Progenitor cell of endocrine pancreas (in vitro differentiated cells): ENCODE measurements at regions not wholly inside any gene's neighbourhood (a gene's known extent, or its start where the extent isn't known, plus 50 kb on each side); places are given as distances from the start of the nearest gene placed in this dataset.

Experiments
- DNase-seq: peaks from one replicate; pipeline ENCODE4 v3.0.0; 2021; ENCODE audit warnings: low spot score; ENCODE audit not compliant: unreplicated experiment
- H3K27ac Mint-ChIP-seq: 2 replicates; pipeline ENCODE4 v1.8.0; 2021; ENCODE audit warnings: mild to moderate bottlenecking, moderate library complexity, mixed read lengths
- H3K27me3 Mint-ChIP-seq: 2 replicates; pipeline ENCODE4 v1.8.0; 2021; ENCODE audit warnings: mixed read lengths
- H3K36me3 Mint-ChIP-seq: 2 replicates; pipeline ENCODE4 v1.8.0; 2022; ENCODE audit warnings: mixed read lengths; ENCODE audit not compliant: insufficient read depth
- H3K4me1 Mint-ChIP-seq: 2 replicates; pipeline ENCODE4 v1.8.0; 2021; ENCODE audit warnings: low read depth, mixed read lengths
- H3K4me3 Mint-ChIP-seq: 2 replicates; pipeline ENCODE4 v1.8.0; 2021; ENCODE audit warnings: low read depth, mild to moderate bottlenecking, moderate library complexity, mixed read lengths
- H3K9me3 Mint-ChIP-seq: 2 replicates; pipeline ENCODE4 v1.8.0; 2021; ENCODE audit warnings: low read depth, mixed read lengths
- TF ChIP-seq, protein P1 (sequence below): fragments of 200-600 bp; sonication (generic); IDR thresholded peaks from one replicate; pipeline ENCODE4 v1.5.0; 2021; ENCODE audit warnings: antibody characterized with exemption, mild to moderate bottlenecking; ENCODE audit not compliant: unreplicated experiment

DNA sequence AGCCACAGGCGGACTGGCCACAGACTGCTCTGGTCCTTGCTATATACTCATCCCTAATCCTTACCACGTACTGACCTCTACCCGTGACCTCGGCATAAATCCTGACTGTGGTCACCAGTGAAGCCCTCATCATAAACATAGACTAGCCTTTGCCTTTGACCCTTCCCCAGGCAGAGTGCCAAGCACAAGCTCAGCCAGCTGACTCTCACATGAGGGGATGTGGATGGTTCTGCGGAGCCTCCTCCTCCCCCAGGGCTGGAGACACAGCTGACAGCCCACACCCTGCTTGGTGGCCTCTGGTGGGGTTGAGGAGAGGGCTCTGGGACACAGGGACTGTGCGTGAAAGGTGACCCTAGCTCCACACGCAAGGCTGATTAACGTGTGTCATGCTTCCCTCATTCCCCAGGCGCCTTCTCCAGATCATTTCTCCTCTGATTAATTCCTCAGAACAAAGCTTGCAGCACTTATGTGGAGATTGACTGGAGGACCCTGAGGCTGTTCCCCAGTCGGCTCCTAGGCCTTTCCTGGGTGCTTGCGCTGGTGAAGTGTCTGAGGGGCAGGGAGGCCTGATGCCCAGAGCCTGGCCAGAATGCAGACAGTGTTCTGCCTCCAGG, 241.5 kb upstream of the NLRP1 start:
- Mint-ChIP-seq H3K36me3 (peaks cover 3% of the 10 kb centered on the region), H3K27me3 (peaks cover 3% of the 10 kb centered on the region), H3K4me1 (no peaks in the 10 kb centered on the region), H3K9me3 (peaks cover 15% of the 10 kb centered on the region), H3K27ac (no peak overlapping the region), H3K4me3 (no peak overlapping the region)
- TF ChIP-seq, protein P1, sequence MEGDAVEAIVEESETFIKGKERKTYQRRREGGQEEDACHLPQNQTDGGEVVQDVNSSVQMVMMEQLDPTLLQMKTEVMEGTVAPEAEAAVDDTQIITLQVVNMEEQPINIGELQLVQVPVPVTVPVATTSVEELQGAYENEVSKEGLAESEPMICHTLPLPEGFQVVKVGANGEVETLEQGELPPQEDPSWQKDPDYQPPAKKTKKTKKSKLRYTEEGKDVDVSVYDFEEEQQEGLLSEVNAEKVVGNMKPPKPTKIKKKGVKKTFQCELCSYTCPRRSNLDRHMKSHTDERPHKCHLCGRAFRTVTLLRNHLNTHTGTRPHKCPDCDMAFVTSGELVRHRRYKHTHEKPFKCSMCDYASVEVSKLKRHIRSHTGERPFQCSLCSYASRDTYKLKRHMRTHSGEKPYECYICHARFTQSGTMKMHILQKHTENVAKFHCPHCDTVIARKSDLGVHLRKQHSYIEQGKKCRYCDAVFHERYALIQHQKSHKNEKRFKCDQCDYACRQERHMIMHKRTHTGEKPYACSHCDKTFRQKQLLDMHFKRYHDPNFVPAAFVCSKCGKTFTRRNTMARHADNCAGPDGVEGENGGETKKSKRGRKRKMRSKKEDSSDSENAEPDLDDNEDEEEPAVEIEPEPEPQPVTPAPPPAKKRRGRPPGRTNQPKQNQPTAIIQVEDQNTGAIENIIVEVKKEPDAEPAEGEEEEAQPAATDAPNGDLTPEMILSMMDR, result no peak
- DNase-seq, result no peak

DNA sequence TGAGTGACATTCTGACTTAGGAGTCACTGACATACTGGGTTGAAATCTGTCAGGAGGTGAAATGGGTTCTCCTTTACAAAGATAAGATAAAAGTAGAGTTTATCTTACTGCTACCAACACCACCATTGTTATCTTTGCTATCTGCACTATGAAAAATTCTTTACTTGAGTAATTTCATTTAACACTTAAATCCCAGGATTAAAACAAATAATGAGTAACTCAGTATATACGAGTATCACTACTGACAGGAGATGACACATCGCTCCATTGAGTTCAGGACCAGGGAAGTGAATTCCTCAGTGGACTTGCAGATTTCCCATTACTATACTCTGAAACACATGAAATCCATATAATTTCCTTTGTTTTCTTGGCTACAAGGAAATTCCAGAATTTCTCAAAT, 242.1 kb upstream of the NLRP1 start:
- H3K27ac Mint-ChIP-seq, result no peak overlapping the region
- H3K27me3 Mint-ChIP-seq, result peaks cover 1% of the 10 kb centered on the region
- TF ChIP-seq, protein P1, result no peak
- DNase-seq, result no peak
- H3K36me3 Mint-ChIP-seq, result peaks cover 3% of the 10 kb centered on the region
- no peak overlapping the region for H3K4me3 Mint-ChIP-seq
- H3K9me3 Mint-ChIP-seq, result peaks cover 15% of the 10 kb centered on the region
- H3K4me1 Mint-ChIP-seq, result no peaks in the 10 kb centered on the region

DNA sequence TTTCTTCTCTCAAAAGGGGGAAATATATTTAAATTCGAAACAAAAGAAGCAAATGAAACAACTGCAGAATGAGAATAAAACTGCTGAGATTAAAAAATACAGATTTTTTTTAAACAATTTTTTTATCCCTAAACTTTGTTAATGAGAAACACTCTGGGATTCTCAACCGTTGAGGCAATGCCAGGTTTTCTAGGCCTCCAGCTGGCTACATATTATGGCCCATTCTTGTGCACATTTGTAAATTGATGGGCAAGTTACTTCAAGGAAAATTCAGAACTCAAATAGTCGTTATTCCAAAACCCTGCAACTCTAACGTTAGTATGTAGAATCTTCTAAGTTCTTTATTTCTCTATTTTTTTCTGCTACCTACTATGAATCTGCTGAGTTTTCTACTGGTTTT, 239.3 kb upstream of the WSCD1 start:
- H3K4me1 Mint-ChIP-seq, result peaks cover 9% of the 10 kb centered on the region
- no peak overlapping the region for H3K27ac Mint-ChIP-seq

DNA sequence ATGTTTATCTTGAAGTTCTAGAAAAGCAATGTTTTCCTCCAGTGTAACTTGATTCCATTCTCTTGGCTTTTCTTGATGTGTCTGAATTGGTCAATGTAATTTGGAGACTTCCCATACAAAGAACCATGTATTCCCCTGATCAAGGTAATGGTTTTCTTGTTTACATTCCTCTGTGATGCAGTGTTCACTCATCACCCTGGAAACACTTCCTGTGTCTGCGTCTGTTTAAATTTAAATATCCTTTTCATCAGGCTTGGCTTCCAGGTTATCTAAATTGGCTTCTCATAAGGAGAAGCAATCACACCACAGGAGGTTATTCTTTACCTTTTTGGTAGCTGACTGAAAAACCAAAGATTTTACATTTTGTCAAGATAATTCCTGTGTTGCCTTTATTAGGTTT, 237.3 kb upstream of the WSCD1 start:
- peaks cover 16% of the 10 kb centered on the region for H3K4me1 Mint-ChIP-seq
- peaks cover 8% of the 10 kb centered on the region for H3K9me3 Mint-ChIP-seq
- no peaks in the 10 kb centered on the region for H3K27me3 Mint-ChIP-seq
- no peak overlapping the region for H3K4me3 Mint-ChIP-seq
- no peak for DNase-seq
- H3K36me3 Mint-ChIP-seq, result no peaks in the 10 kb centered on the region
- H3K27ac Mint-ChIP-seq, result peak overlapping the region; percentile 87
- TF ChIP-seq, protein P1, result no peak

More for the DNA sequence above, 239.3 kb upstream of the WSCD1 start:
- TF ChIP-seq, protein P1, result no peak
- no peak for DNase-seq
- H3K36me3 Mint-ChIP-seq, result peaks cover 3% of the 10 kb centered on the region
- peaks cover 15% of the 10 kb centered on the region for H3K9me3 Mint-ChIP-seq
- no peak overlapping the region for H3K4me3 Mint-ChIP-seq
- no peaks in the 10 kb centered on the region for H3K27me3 Mint-ChIP-seq

DNA sequence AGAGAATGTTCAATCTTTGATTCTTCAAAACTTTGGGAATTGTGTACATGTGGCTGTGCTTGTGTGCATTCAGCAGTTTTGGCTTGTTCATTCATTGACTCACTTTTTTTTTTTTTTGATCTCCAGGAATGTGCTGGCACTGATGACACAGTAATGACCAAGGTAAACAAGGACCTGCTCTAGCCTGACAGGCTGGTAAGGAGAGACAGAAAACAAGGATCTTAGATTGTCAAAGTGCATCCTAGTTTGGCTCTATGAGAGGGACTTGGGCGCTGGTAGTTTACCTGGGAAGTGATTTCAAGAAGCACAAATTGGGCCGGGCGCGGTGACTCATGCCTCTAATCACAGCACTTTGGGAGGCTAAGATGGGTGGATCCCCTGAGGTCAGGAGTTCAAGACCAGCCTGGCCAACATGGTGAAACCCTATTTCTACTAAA, 233.1 kb upstream of the WSCD1 start:
- DNase-seq, result no peak
- no peaks in the 10 kb centered on the region for H3K36me3 Mint-ChIP-seq
- no peak overlapping the region for H3K27ac Mint-ChIP-seq
- TF ChIP-seq, protein P1, result no peak
- no peak overlapping the region for H3K4me3 Mint-ChIP-seq
- no peaks in the 10 kb centered on the region for H3K9me3 Mint-ChIP-seq
- H3K27me3 Mint-ChIP-seq, result no peaks in the 10 kb centered on the region
- peaks cover 14% of the 10 kb centered on the region for H3K4me1 Mint-ChIP-seq
